Liver (tissue), 3 donors: ENCODE measurements at regions not wholly inside any gene's neighbourhood (a gene's known extent, or its start where the extent isn't known, plus 50 kb on each side); places are given as distances from the start of the nearest gene placed in this dataset.

Experiments used
- CTCF ChIP-seq: fragments of 150-350 bp; IDR thresholded peaks from 2 replicates; pipeline ENCODE4 v1.5.1; 2017; ENCODE audit warnings: improper control_type of control experiment, low read depth, low read length; ENCODE audit not compliant: missing input control
- RAD21 ChIP-seq, 2 donors: IDR thresholded peaks; 2 replicates each; pipeline ENCODE4 v1.6.1; 2016; ENCODE audit warnings: antibody characterized with exemption in 2 of 2, mild to moderate bottlenecking in 2 of 2
- REST ChIP-seq: IDR thresholded peaks from 2 replicates; pipeline ENCODE4 v1.6.1; 2016; ENCODE audit warnings: antibody characterized with exemption, mild to moderate bottlenecking
- donor health status: healthy.
- donor health status: healthy.

GRCh38 chr4:123468479-123469031, 72.0 kb downstream of the SPRY1 start:
- TF ChIP-seq REST (no peak), CTCF (no peak), RAD21 (IDR thresholded peaks at IDR 0.05) (no peak)
